Fibroblast of peridontal ligament (primary cell): ENCODE measurements at regions not wholly inside any gene's neighbourhood (a gene's known extent, or its start where the extent isn't known, plus 50 kb on each side); places are given as distances from the start of the nearest gene placed in this dataset.

Experiments used
- DNase-seq: peaks from one replicate; pipeline ENCODE4 v3.0.0-alpha.2; 2010; ENCODE audit errors: extremely low read depth

- no peak for DNase-seq
Measured at GRCh38 chr21:28789523-28789922, 203.2 kb downstream of the LTN1 start.

GRCh38 chr21:28788030-28788429 lies 204.6 kb downstream of the LTN1 start:
- DNase-seq: no peak

GRCh38 chr21:28783641-28784185 lies 209.0 kb downstream of the LTN1 start:
- no peak for DNase-seq

- peak; percentile 47 for DNase-seq
Measured at GRCh38 chr21:28781602-28782276, 210.9 kb downstream of the LTN1 start.

GRCh38 chr21:28779914-28780313 lies 212.8 kb downstream of the LTN1 start:
- no peak for DNase-seq

- DNase-seq: peak; percentile 62
Measured at GRCh38 chr21:28776251-28776650, 216.4 kb downstream of the LTN1 start.

- DNase-seq: no peak
Measured at GRCh38 chr21:28775071-28775470, 217.6 kb downstream of the LTN1 start.

GRCh38 chr21:28773036-28773435 lies 219.6 kb downstream of the LTN1 start:
- no peak for DNase-seq

- peak; percentile 97 for DNase-seq
Measured at GRCh38 chr21:28771790-28772501, 220.7 kb downstream of the LTN1 start.

GRCh38 chr21:28770867-28771661 lies 221.6 kb downstream of the LTN1 start:
- peak; percentile 26 for DNase-seq

- no peak for DNase-seq
Measured at GRCh38 chr21:28769683-28770082, 223.0 kb downstream of the LTN1 start.

GRCh38 chr21:28768753-28769152 lies 223.9 kb downstream of the LTN1 start:
- no peak for DNase-seq

- no peak for DNase-seq
Measured at GRCh38 chr21:28767523-28767922, 225.2 kb downstream of the LTN1 start.

- no peak for DNase-seq
Measured at GRCh38 chr21:28763809-28764418, 228.8 kb downstream of the LTN1 start.

- DNase-seq: no peak
Measured at GRCh38 chr21:28762357-28762735, 230.3 kb downstream of the LTN1 start.

- peak; percentile 73 for DNase-seq
Measured at GRCh38 chr21:28761674-28762356, 230.9 kb downstream of the LTN1 start.

GRCh38 chr21:28758883-28759242 lies 233.8 kb downstream of the LTN1 start:
- DNase-seq: no peak

- DNase-seq: no peak
Measured at GRCh38 chr21:28758042-28758882, 234.4 kb downstream of the LTN1 start.

- DNase-seq: no peak
Measured at GRCh38 chr21:28754862-28755261, 237.8 kb downstream of the LTN1 start.

- peak; percentile 66 for DNase-seq
Measured at GRCh38 chr21:28754127-28754611, 238.5 kb downstream of the LTN1 start.
